ENCODE measurements at regions not wholly inside any gene's neighbourhood (a gene's known extent, or its start where the extent isn't known, plus 50 kb on each side); places are given as distances from the start of the nearest gene placed in this dataset.

GRCh38 chr1:87816646-87817045 is 488.0 kb downstream of the LMO4 start:
- no peak for TF ChIP-seq TCF7L2 (IDR thresholded peaks at IDR 0.05; ENCODE audit: low read depth, low read length)
- TF ChIP-seq, protein P1, sequence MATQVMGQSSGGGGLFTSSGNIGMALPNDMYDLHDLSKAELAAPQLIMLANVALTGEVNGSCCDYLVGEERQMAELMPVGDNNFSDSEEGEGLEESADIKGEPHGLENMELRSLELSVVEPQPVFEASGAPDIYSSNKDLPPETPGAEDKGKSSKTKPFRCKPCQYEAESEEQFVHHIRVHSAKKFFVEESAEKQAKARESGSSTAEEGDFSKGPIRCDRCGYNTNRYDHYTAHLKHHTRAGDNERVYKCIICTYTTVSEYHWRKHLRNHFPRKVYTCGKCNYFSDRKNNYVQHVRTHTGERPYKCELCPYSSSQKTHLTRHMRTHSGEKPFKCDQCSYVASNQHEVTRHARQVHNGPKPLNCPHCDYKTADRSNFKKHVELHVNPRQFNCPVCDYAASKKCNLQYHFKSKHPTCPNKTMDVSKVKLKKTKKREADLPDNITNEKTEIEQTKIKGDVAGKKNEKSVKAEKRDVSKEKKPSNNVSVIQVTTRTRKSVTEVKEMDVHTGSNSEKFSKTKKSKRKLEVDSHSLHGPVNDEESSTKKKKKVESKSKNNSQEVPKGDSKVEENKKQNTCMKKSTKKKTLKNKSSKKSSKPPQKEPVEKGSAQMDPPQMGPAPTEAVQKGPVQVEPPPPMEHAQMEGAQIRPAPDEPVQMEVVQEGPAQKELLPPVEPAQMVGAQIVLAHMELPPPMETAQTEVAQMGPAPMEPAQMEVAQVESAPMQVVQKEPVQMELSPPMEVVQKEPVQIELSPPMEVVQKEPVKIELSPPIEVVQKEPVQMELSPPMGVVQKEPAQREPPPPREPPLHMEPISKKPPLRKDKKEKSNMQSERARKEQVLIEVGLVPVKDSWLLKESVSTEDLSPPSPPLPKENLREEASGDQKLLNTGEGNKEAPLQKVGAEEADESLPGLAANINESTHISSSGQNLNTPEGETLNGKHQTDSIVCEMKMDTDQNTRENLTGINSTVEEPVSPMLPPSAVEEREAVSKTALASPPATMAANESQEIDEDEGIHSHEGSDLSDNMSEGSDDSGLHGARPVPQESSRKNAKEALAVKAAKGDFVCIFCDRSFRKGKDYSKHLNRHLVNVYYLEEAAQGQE (IDR thresholded peaks at IDR 0.05; ENCODE audit: insufficient read depth in 1 of 2, low read depth in 2 of 2, low read length in 1 of 2), result no peak
- H3K36me3 ChIP-seq (ENCODE audit: control insufficient read depth, insufficient read depth, low read length), result no peaks in the 10 kb centered on the region
- in situ Hi-C loops (cut with HindIII; ENCODE audit: low pct_unique_long_range_greater_than_20kb, low sequenced_read_pairs) (no loop called here), intact Hi-C loops (cut with micrococcal nuclease; ENCODE audit: unreplicated experiment) (no loop called here)
- DNase-seq (ENCODE audit: low read depth, low spot score), result no peak
- H3K4me3 ChIP-seq (ENCODE audit: low read depth in 2 of 2, low read length in 2 of 2), result no peak overlapping the region
- H3K27me3 ChIP-seq (ENCODE audit: control insufficient read depth, insufficient read depth, low read length), result no peaks in the 10 kb centered on the region
- ChIA-PET POLR2A (no interaction called here), CTCF (no interaction called here)
- no TSS peak for BruUV-seq (replicated peaks)
- no peak overlapping the region for H3K27ac ChIP-seq (ENCODE audit: low read length)
- H3K4me1 ChIP-seq (ENCODE audit: control insufficient read depth, insufficient read depth, low read length), result no peaks in the 10 kb centered on the region
- no peaks in the 10 kb centered on the region for H3K9me3 ChIP-seq (ENCODE audit: control insufficient read depth, insufficient read depth, low read depth, low read length)
- ATAC-seq, result no peak

DNA sequence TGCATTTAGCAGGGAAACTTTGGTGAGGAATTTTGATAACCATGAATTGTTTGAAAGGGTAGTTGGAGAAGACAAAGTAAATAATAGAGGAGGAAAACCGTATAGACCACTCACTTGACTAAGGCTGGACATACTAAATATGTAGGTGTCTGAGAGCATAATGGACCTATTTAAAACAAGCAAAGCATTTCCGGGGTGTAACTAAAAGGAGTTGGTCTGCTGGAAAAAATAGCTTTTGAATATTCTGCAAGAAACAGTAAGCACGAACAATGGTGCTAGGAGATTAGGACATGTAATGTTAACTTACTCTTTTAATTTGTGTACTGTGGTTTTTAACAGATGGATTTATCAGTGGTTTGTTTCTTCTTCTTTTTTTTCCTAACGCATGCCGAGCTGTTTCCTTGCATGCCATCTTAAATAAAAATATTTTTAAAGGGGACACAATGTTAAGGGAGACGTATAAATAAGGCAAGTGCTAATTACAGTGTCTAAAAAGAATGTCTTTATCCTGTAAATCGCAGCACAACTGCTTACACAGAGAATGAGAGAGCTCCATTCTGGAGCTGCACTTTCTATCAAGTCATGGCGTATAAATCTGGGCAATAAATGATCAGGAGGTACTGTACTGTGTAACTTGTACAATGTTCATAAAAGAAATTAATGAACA is 492.1 kb downstream of the LMO4 start:
- ChIA-PET CTCF (no interaction called here), POLR2A (no interaction called here)
- intact Hi-C loops (cut with micrococcal nuclease; ENCODE audit: unreplicated experiment) (no loop called here), in situ Hi-C loops (cut with HindIII; ENCODE audit: low pct_unique_long_range_greater_than_20kb, low sequenced_read_pairs) (no loop called here)
- no peak for TF ChIP-seq POLR2AphosphoS5 (IDR thresholded peaks at IDR 0.05; ENCODE audit: low read depth, low read length)
- TF ChIP-seq, protein P1 (IDR thresholded peaks at IDR 0.05; ENCODE audit: insufficient read depth in 1 of 2, low read depth in 2 of 2, low read length in 1 of 2), result no peak
- TF ChIP-seq, protein P2, sequence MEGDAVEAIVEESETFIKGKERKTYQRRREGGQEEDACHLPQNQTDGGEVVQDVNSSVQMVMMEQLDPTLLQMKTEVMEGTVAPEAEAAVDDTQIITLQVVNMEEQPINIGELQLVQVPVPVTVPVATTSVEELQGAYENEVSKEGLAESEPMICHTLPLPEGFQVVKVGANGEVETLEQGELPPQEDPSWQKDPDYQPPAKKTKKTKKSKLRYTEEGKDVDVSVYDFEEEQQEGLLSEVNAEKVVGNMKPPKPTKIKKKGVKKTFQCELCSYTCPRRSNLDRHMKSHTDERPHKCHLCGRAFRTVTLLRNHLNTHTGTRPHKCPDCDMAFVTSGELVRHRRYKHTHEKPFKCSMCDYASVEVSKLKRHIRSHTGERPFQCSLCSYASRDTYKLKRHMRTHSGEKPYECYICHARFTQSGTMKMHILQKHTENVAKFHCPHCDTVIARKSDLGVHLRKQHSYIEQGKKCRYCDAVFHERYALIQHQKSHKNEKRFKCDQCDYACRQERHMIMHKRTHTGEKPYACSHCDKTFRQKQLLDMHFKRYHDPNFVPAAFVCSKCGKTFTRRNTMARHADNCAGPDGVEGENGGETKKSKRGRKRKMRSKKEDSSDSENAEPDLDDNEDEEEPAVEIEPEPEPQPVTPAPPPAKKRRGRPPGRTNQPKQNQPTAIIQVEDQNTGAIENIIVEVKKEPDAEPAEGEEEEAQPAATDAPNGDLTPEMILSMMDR (IDR thresholded peaks at IDR 0.05), result no peak
- no peak for TF ChIP-seq SIN3A (IDR thresholded peaks at IDR 0.05; ENCODE audit: borderline replicate concordance, insufficient read depth, low read depth, low read length)
- no peak for TF ChIP-seq TCF7L2 (IDR thresholded peaks at IDR 0.05; ENCODE audit: low read depth, low read length)
- Histone ChIP-seq H3K9me3 (ENCODE audit: control insufficient read depth, insufficient read depth, low read depth, low read length) (no peaks in the 10 kb centered on the region), H3K27ac (ENCODE audit: low read length) (no peak overlapping the region), H3K4me3 (ENCODE audit: low read depth in 2 of 2, low read length in 2 of 2) (no peak overlapping the region), H3K36me3 (ENCODE audit: control insufficient read depth, insufficient read depth, low read length) (no peaks in the 10 kb centered on the region), H3K27me3 (ENCODE audit: control insufficient read depth, insufficient read depth, low read length) (no peaks in the 10 kb centered on the region), H3K4me1 (ENCODE audit: control insufficient read depth, insufficient read depth, low read length) (no peaks in the 10 kb centered on the region)
- BruUV-seq (replicated peaks), result no TSS peak
- DNase-seq (ENCODE audit: low read depth, low spot score) (no peak), ATAC-seq (no peak)

All from Panc1 (cell line).